Choroid plexus epithelial cell (primary cell): ENCODE measurements at regions not wholly inside any gene's neighbourhood (a gene's known extent, or its start where the extent isn't known, plus 50 kb on each side); places are given as distances from the start of the nearest gene placed in this dataset.

Source experiments
- DNase-seq: peaks from one replicate; pipeline ENCODE4 v3.0.0-alpha.2; 2010; ENCODE audit warnings: low read depth
- H3K4me3 ChIP-seq: 2 replicates; pipeline ENCODE4 v1.5.1; 2011; ENCODE audit warnings: low read depth, mild to moderate bottlenecking, control low read depth, low read length, moderate library complexity
- TF ChIP-seq, protein P1 (sequence below): conservative IDR thresholded peaks from 2 replicates; pipeline ENCODE4 v1.5.1; 2011; ENCODE audit warnings: low read depth, mild to moderate bottlenecking, control low read depth, inconsistent platforms, low read length, moderate library complexity

GRCh38 chr13:84243340-84243739, 361.1 kb upstream of the SLITRK1 start:
- DNase-seq: no peak
- TF ChIP-seq, protein P1, sequence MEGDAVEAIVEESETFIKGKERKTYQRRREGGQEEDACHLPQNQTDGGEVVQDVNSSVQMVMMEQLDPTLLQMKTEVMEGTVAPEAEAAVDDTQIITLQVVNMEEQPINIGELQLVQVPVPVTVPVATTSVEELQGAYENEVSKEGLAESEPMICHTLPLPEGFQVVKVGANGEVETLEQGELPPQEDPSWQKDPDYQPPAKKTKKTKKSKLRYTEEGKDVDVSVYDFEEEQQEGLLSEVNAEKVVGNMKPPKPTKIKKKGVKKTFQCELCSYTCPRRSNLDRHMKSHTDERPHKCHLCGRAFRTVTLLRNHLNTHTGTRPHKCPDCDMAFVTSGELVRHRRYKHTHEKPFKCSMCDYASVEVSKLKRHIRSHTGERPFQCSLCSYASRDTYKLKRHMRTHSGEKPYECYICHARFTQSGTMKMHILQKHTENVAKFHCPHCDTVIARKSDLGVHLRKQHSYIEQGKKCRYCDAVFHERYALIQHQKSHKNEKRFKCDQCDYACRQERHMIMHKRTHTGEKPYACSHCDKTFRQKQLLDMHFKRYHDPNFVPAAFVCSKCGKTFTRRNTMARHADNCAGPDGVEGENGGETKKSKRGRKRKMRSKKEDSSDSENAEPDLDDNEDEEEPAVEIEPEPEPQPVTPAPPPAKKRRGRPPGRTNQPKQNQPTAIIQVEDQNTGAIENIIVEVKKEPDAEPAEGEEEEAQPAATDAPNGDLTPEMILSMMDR: no peak
- H3K4me3 ChIP-seq: no peak overlapping the region

DNA sequence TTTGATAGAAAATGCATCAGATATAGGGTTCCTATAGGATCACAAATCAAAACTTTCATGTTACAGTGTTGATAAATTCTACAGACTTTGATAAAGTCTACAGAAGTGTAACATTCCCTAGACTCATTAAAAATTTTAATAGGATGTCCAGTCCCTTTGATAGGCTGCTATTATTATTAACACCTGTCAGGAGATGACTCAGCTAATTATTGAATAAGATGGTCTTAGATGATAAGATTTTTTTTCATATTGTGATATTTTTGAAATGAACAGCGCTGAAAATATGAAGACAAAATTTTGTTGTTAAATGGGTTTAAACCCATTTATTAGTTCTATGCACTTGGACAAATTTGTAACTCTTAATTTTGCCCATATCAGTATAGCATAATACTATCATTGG, 356.8 kb upstream of the SLITRK1 start:
- TF ChIP-seq, protein P1: no peak
- DNase-seq: no peak
- no peak overlapping the region for H3K4me3 ChIP-seq

DNA sequence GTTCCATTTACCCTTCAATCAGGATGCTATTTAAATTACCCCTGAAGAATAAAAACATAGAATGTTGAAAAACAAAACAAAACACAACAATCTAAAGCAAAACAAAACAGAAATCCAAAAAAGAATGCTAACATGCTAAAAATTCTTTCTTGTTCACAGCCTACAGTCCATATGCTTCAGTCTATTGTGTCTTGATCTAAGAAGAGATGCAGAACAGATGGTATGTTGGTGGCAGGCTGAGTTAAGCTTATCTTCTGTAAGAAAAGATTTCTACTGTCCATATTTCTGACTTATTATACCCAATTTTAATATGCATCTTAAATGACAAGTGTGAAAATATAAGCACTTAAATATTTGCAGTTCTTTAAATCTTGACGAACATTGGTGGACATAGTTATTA, 356.1 kb upstream of the SLITRK1 start:
- H3K4me3 ChIP-seq: no peak overlapping the region
- no peak for DNase-seq
- TF ChIP-seq, protein P1: no peak

GRCh38 chr13:84237143-84237542, 354.9 kb upstream of the SLITRK1 start:
- TF ChIP-seq, protein P1: no peak
- H3K4me3 ChIP-seq: no peak overlapping the region
- DNase-seq: no peak

GRCh38 chr13:84234416-84234815, 352.1 kb upstream of the SLITRK1 start:
- no peak for DNase-seq
- TF ChIP-seq, protein P1: no peak
- H3K4me3 ChIP-seq: no peak overlapping the region

DNA sequence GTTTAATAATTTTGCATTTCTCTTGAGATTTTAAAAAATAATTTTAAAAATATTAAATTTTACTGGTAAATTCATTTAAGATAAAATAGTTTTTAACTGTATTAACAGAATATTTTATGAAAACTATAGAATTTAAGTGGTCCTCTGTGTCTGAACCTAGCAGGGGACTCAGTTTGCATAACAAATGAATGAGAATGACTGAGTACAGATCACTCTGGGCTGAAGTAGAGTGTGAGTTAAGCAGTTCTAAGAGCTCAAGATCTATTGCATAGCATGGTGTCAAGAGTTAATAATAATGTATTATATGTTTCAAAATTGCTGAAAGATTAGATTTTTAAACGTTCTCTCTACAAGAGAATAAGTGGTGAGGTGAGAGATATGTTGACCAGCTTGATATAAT, 348.3 kb upstream of the SLITRK1 start:
- TF ChIP-seq, protein P1: no peak
- H3K4me3 ChIP-seq: no peak overlapping the region
- DNase-seq: no peak

GRCh38 chr13:84211048-84211447, 328.8 kb upstream of the SLITRK1 start:
- TF ChIP-seq, protein P1: no peak
- DNase-seq: no peak
- H3K4me3 ChIP-seq: no peak overlapping the region
